Urinary bladder (tissue), 3 donors: ENCODE measurements at regions not wholly inside any gene's neighbourhood (a gene's known extent, or its start where the extent isn't known, plus 50 kb on each side); places are given as distances from the start of the nearest gene placed in this dataset.
"Not testable (repeated sequence)": the region's sequence is repeated elsewhere in the genome, so short reads cannot be mapped to it uniquely, and the experiment has no call there.

Experiments
- DNase-seq: peaks from one replicate; pipeline ENCODE4 v3.0.0-alpha.2; 2015; ENCODE audit errors: extremely low spot score
- H3K27ac ChIP-seq: one replicate; pipeline ENCODE4 v1.5.1; 2013; ENCODE audit warnings: low read depth, mild to moderate bottlenecking, moderate library complexity
- H3K36me3 ChIP-seq: one replicate; pipeline ENCODE4 v1.6.1; 2013; ENCODE audit warnings: mild to moderate bottlenecking, moderate library complexity; ENCODE audit not compliant: insufficient read depth
- H3K4me1 ChIP-seq: one replicate; pipeline ENCODE4 v1.6.1; 2013; ENCODE audit warnings: mild to moderate bottlenecking, moderate library complexity; ENCODE audit not compliant: insufficient read depth
- H3K4me3 ChIP-seq: one replicate; pipeline ENCODE4 v1.5.1; 2013; ENCODE audit warnings: low read depth, low read length
- WGBS: extraction: QIAGEN DNeasy Blood & Tissue Kit; methylation state at CpG from one replicate; pipeline ENCODE4 v1.1.7; 2013; 5-methylcytosine and 5-hydroxymethylcytosine counted together
- donor health status: healthy with polysubstance abuse.
- donor health status: healthy.

- Histone ChIP-seq H3K36me3 (no peaks in the 10 kb centered on the region), H3K4me1 (no peaks in the 10 kb centered on the region), H3K4me3 (no peak overlapping the region), H3K27ac (no peak overlapping the region)
- DNase-seq, result no peak
- WGBS, result 79% methylated on average over 29 of the region's 29 CpGs
Measured at GRCh38 chr11:69892237-69892985, 73.2 kb upstream of the FGF3 start.

GRCh38 chr11:69892986-69893555, 73.9 kb upstream of the FGF3 start:
- H3K4me3 ChIP-seq, result no peak overlapping the region
- WGBS, result 64% methylated on average over 11 of the region's 11 CpGs

GRCh38 chr11:69893631-69894030, 74.4 kb upstream of the FGF3 start:
- 82% methylated on average over 10 of the region's 10 CpGs for WGBS
- DNase-seq, result no peak

More at GRCh38 chr11:69892986-69893555, 73.9 kb upstream of the FGF3 start:
- no peaks in the 10 kb centered on the region for H3K36me3 ChIP-seq
- no peak overlapping the region for H3K27ac ChIP-seq
- H3K4me1 ChIP-seq, result no peaks in the 10 kb centered on the region
- no peak for DNase-seq

GRCh38 chr11:69894181-69894611, 75.0 kb upstream of the FGF3 start:
- no peak for DNase-seq
- 83% methylated on average over 15 of the region's 15 CpGs for WGBS
- H3K4me3 ChIP-seq, result no peak overlapping the region
- no peaks in the 10 kb centered on the region for H3K36me3 ChIP-seq
- H3K27ac ChIP-seq, result no peak overlapping the region
- no peaks in the 10 kb centered on the region for H3K4me1 ChIP-seq

More at GRCh38 chr11:69893631-69894030, 74.4 kb upstream of the FGF3 start:
- Histone ChIP-seq H3K36me3 (no peaks in the 10 kb centered on the region), H3K4me1 (no peaks in the 10 kb centered on the region), H3K4me3 (no peak overlapping the region), H3K27ac (no peak overlapping the region)

GRCh38 chr11:69894648-69895047, 75.4 kb upstream of the FGF3 start:
- H3K4me1 ChIP-seq, result no peaks in the 10 kb centered on the region

GRCh38 chr11:69896250-69896649, 77.0 kb upstream of the FGF3 start:
- H3K4me1 ChIP-seq, result no peaks in the 10 kb centered on the region
- no peaks in the 10 kb centered on the region for H3K36me3 ChIP-seq
- H3K27ac ChIP-seq, result no peak overlapping the region
- DNase-seq, result no peak
- no peak overlapping the region for H3K4me3 ChIP-seq

More at GRCh38 chr11:69894648-69895047, 75.4 kb upstream of the FGF3 start:
- Histone ChIP-seq H3K4me3 (no peak overlapping the region), H3K27ac (no peak overlapping the region), H3K36me3 (no peaks in the 10 kb centered on the region)
- WGBS, result 85% methylated on average over 8 of the region's 8 CpGs
- DNase-seq, result no peak

- 90% methylated on average over 4 of the region's 4 CpGs for WGBS
- no peak for DNase-seq
- Histone ChIP-seq H3K4me1 (no peaks in the 10 kb centered on the region), H3K27ac (no peak overlapping the region), H3K4me3 (no peak overlapping the region), H3K36me3 (no peaks in the 10 kb centered on the region)
Measured at GRCh38 chr11:69898123-69898522, 78.9 kb upstream of the FGF3 start.

- WGBS, result 60% methylated on average over 9 of the region's 9 CpGs
- DNase-seq, result no peak
- no peaks in the 10 kb centered on the region for H3K4me1 ChIP-seq
- no peak overlapping the region for H3K27ac ChIP-seq
- H3K4me3 ChIP-seq, result no peak overlapping the region
- H3K36me3 ChIP-seq, result no peaks in the 10 kb centered on the region
Measured at GRCh38 chr11:69899957-69900821, 81.0 kb upstream of the FGF3 start.

GRCh38 chr11:69900822-69901302, 81.6 kb upstream of the FGF3 start:
- not testable (repeated sequence) for H3K27ac ChIP-seq, H3K36me3 ChIP-seq, H3K4me3 ChIP-seq, H3K4me1 ChIP-seq, DNase-seq
- WGBS, result 69% methylated on average over 5 of the region's 5 CpGs

GRCh38 chr11:69902337-69902736, 83.1 kb upstream of the FGF3 start:
- DNase-seq, result no peak
- Histone ChIP-seq H3K4me3 (no peak overlapping the region), H3K27ac (no peak overlapping the region), H3K4me1 (no peaks in the 10 kb centered on the region), H3K36me3 (no peaks in the 10 kb centered on the region)
- WGBS, result 92% methylated on average over 12 of the region's 12 CpGs

- H3K36me3 ChIP-seq, result no peaks in the 10 kb centered on the region
- H3K4me3 ChIP-seq, result no peak overlapping the region
- DNase-seq, result no peak
- no peak overlapping the region for H3K27ac ChIP-seq
- 81% methylated on average over 8 of the region's 8 CpGs for WGBS
- H3K4me1 ChIP-seq, result no peaks in the 10 kb centered on the region
Measured at GRCh38 chr11:69903211-69903610, 84.0 kb upstream of the FGF3 start.

- H3K36me3 ChIP-seq, result no peaks in the 10 kb centered on the region
- no peak overlapping the region for H3K27ac ChIP-seq
- no peak for DNase-seq
- no peak overlapping the region for H3K4me3 ChIP-seq
- no peaks in the 10 kb centered on the region for H3K4me1 ChIP-seq
- 76% methylated on average over 14 of the region's 14 CpGs for WGBS
Measured at GRCh38 chr11:69904161-69904973, 85.2 kb upstream of the FGF3 start.

- Histone ChIP-seq H3K27ac (no peak overlapping the region), H3K4me3 (no peak overlapping the region), H3K36me3 (no peaks in the 10 kb centered on the region), H3K4me1 (no peaks in the 10 kb centered on the region)
- WGBS, result 80% methylated on average over 6 of the region's 6 CpGs
- DNase-seq, result no peak
Measured at GRCh38 chr11:69904974-69905535, 85.8 kb upstream of the FGF3 start.
